Right lobe of liver (tissue), 4 donors: ENCODE measurements at regions not wholly inside any gene's neighbourhood (a gene's known extent, or its start where the extent isn't known, plus 50 kb on each side); places are given as distances from the start of the nearest gene placed in this dataset.

ENCODE experiments used
- POLR2A ChIP-seq: fragments of 450-650 bp; IDR thresholded peaks from one replicate; pipeline ENCODE4 v1.6.1; 2017; ENCODE audit warnings: antibody characterized with exemption, mild to moderate bottlenecking
- TF ChIP-seq, protein P1 (sequence below), 4 donors: fragments of 200-600 bp in 3 of 4; fragments of 450-650 bp in 1 of 4; IDR thresholded peaks; one replicate each; pipeline versions ENCODE4 v1.5.1 to v1.8.0; 2016 to 2022; ENCODE audit warnings: antibody characterized with exemption in 4 of 4, mild to moderate bottlenecking in 2 of 4
- donor health status: DM: no; HTN: no; CAD: no.
- donor health status: DM: no; HTN: no; CAD: no.
- donor health status: DM: no; HTN: yes; CAD: no.

DNA sequence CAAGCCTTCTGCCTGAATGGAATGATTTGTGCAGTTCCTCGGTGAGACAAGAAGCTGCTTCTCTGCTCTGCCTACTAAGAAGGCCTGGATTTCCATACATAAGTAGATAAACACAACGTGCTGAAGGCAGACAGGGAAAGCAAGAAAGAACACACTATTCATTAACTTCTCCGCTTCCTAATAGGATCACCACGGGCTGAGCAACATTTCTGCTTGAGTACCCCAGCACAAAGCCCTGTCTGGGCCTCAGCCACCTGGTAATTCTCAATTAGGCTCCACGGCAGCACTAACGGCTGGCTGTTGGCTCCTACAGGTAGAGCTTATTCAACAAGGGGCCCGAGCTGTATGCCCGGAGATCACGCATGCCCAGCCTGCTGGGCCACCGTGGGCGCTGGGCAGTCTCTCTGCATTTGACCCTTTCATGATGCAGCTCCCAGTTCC, 1156.6 kb downstream of the TBC1D22A start:
- TF ChIP-seq, protein P1, sequence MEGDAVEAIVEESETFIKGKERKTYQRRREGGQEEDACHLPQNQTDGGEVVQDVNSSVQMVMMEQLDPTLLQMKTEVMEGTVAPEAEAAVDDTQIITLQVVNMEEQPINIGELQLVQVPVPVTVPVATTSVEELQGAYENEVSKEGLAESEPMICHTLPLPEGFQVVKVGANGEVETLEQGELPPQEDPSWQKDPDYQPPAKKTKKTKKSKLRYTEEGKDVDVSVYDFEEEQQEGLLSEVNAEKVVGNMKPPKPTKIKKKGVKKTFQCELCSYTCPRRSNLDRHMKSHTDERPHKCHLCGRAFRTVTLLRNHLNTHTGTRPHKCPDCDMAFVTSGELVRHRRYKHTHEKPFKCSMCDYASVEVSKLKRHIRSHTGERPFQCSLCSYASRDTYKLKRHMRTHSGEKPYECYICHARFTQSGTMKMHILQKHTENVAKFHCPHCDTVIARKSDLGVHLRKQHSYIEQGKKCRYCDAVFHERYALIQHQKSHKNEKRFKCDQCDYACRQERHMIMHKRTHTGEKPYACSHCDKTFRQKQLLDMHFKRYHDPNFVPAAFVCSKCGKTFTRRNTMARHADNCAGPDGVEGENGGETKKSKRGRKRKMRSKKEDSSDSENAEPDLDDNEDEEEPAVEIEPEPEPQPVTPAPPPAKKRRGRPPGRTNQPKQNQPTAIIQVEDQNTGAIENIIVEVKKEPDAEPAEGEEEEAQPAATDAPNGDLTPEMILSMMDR (IDR thresholded peaks at IDR 0.05): no peak
- no peak for TF ChIP-seq POLR2A
